ENCODE measurements at regions not wholly inside any gene's neighbourhood (a gene's known extent, or its start where the extent isn't known, plus 50 kb on each side); places are given as distances from the start of the nearest gene placed in this dataset.

DNA sequence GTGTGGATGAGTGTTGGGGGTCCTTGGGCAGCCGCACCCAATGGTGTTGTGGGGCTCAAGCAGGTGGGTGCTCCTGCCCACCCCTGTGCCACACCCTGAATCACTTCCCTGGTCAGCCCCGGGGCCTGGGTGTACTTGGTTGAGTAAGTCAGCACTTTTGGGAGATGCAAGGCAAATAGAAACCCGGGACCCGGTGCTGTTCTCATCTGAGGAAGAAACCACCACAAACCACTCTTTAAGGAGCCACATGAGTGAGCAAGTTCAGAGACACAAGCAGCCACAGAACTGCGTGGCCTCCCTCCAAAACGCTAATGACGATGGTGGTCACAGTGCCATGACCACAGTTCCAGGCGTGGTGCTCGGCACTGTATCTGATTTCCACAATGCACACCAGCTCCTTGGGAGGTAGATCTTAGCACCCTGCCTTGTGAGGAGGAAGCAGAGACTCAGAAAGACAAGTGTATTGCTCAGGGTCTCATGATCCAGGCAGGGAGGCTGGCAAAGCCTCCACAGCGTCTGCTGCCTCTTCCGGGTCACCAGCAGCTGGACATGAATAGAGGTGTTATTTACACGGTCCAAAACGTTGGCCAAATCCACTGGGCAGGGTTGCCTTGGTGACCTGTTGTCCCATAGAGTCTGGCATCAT lies 118.2 kb upstream of the ALDH1A3 start:
- no peak for TF ChIP-seq EP300 (IDR thresholded peaks at IDR 0.05)
- TF ChIP-seq POLR2A (IDR thresholded peaks at IDR 0.05) = no peak
